ENCODE measurements at regions not wholly inside any gene's neighbourhood (a gene's known extent, or its start where the extent isn't known, plus 50 kb on each side); places are given as distances from the start of the nearest gene placed in this dataset.

GRCh38 chr3:137100326-137100725, 142.5 kb downstream of the IL20RB start:
- Mint-ChIP-seq H3K4me3 (ENCODE audit: low read depth) (no peak overlapping the region), H3K9me3 (ENCODE audit: low read depth) (no peaks in the 10 kb centered on the region), H3K27me3 (peaks cover 17% of the 10 kb centered on the region), H3K27ac (no peak overlapping the region), H3K4me1 (ENCODE audit: low read depth) (no peaks in the 10 kb centered on the region), H3K36me3 (ENCODE audit: insufficient read depth) (no peaks in the 10 kb centered on the region)
- no peak for TF ChIP-seq CTCF (IDR thresholded peaks at IDR 0.05; ENCODE audit: unreplicated experiment)
- no peak for DNase-seq (ENCODE audit: low spot score, unreplicated experiment)

GRCh38 chr3:137103739-137104138, 146.0 kb downstream of the IL20RB start:
- H3K4me1 Mint-ChIP-seq (ENCODE audit: low read depth): no peaks in the 10 kb centered on the region
- H3K27me3 Mint-ChIP-seq: peaks cover 30% of the 10 kb centered on the region
- H3K4me3 Mint-ChIP-seq (ENCODE audit: low read depth): no peak overlapping the region
- no peaks in the 10 kb centered on the region for H3K36me3 Mint-ChIP-seq (ENCODE audit: insufficient read depth)
- DNase-seq (ENCODE audit: low spot score, unreplicated experiment): no peak
- no peak for TF ChIP-seq CTCF (IDR thresholded peaks at IDR 0.05; ENCODE audit: unreplicated experiment)
- H3K27ac Mint-ChIP-seq: no peak overlapping the region
- no peaks in the 10 kb centered on the region for H3K9me3 Mint-ChIP-seq (ENCODE audit: low read depth)

- Mint-ChIP-seq H3K9me3 (ENCODE audit: low read depth) (no peaks in the 10 kb centered on the region), H3K4me1 (ENCODE audit: low read depth) (no peaks in the 10 kb centered on the region), H3K27ac (no peak overlapping the region), H3K27me3 (peaks cover 36% of the 10 kb centered on the region), H3K36me3 (ENCODE audit: insufficient read depth) (no peaks in the 10 kb centered on the region), H3K4me3 (ENCODE audit: low read depth) (no peak overlapping the region)
- no peak for DNase-seq (ENCODE audit: low spot score, unreplicated experiment)
- TF ChIP-seq CTCF (IDR thresholded peaks at IDR 0.05; ENCODE audit: unreplicated experiment): peak; percentile 80
Observed at GRCh38 chr3:137105277-137105977, 147.6 kb downstream of the IL20RB start.

GRCh38 chr3:137106612-137107240, 148.9 kb downstream of the IL20RB start:
- Mint-ChIP-seq H3K4me3 (ENCODE audit: low read depth) (no peak overlapping the region), H3K4me1 (ENCODE audit: low read depth) (no peaks in the 10 kb centered on the region), H3K36me3 (ENCODE audit: insufficient read depth) (no peaks in the 10 kb centered on the region), H3K27me3 (peaks cover 32% of the 10 kb centered on the region), H3K9me3 (ENCODE audit: low read depth) (no peaks in the 10 kb centered on the region), H3K27ac (peak overlapping the region; percentile 23)
- DNase-seq (ENCODE audit: low spot score, unreplicated experiment): no peak
- TF ChIP-seq CTCF (IDR thresholded peaks at IDR 0.05; ENCODE audit: unreplicated experiment): no peak

- TF ChIP-seq CTCF (IDR thresholded peaks at IDR 0.05; ENCODE audit: unreplicated experiment): no peak
- DNase-seq (ENCODE audit: low spot score, unreplicated experiment): no peak
- Mint-ChIP-seq H3K27ac (no peak overlapping the region), H3K27me3 (peaks cover 28% of the 10 kb centered on the region), H3K9me3 (ENCODE audit: low read depth) (no peaks in the 10 kb centered on the region), H3K4me1 (ENCODE audit: low read depth) (no peaks in the 10 kb centered on the region), H3K36me3 (ENCODE audit: insufficient read depth) (no peaks in the 10 kb centered on the region), H3K4me3 (ENCODE audit: low read depth) (no peak overlapping the region)
Observed at GRCh38 chr3:137108699-137109440, 151.1 kb downstream of the IL20RB start.
